ENCODE measurements at regions not wholly inside any gene's neighbourhood (a gene's known extent, or its start where the extent isn't known, plus 50 kb on each side); places are given as distances from the start of the nearest gene placed in this dataset.

DNA sequence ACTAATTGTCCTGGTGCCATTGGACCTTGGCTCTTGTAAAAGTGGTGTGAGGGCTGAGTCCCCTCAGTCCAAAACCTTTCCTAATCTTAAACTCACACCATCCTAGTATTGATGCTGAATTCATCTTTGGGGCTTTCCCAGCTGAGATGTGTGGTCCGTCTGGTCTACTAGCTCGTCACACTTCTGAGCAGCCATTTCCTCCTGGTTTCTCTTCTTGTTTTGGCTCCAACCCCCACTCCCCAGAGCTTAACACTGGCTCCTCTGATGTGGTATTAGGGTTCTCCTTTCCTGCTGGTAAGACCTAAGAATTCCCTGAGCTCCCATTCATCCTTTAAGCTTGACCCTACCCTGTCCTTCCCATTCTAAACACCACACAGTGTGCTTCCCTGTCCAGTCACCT is 900.6 kb downstream of the VRK1 start:
- DNase-seq (ENCODE audit: low spot score) = no peak
- no peaks in the 10 kb centered on the region for H3K4me1 Mint-ChIP-seq (ENCODE audit: unreplicated experiment)
- no peak overlapping the region for H3K4me3 Mint-ChIP-seq (ENCODE audit: unreplicated experiment)
- H3K27ac Mint-ChIP-seq (ENCODE audit: unreplicated experiment) = no peak overlapping the region
- no peaks in the 10 kb centered on the region for H3K9me3 Mint-ChIP-seq (ENCODE audit: unreplicated experiment)
- H3K36me3 Mint-ChIP-seq (ENCODE audit: low read depth, unreplicated experiment) = no peaks in the 10 kb centered on the region
- no peaks in the 10 kb centered on the region for H3K27me3 Mint-ChIP-seq (ENCODE audit: unreplicated experiment)
- TF ChIP-seq CTCF (IDR thresholded peaks at IDR 0.05; ENCODE audit: unreplicated experiment) = no peak

GRCh38 chr14:97699026-97699425 is 901.8 kb downstream of the VRK1 start:
- Mint-ChIP-seq H3K36me3 (ENCODE audit: low read depth, unreplicated experiment) (no peaks in the 10 kb centered on the region), H3K9me3 (ENCODE audit: unreplicated experiment) (no peaks in the 10 kb centered on the region), H3K4me3 (ENCODE audit: unreplicated experiment) (no peak overlapping the region), H3K27ac (ENCODE audit: unreplicated experiment) (no peak overlapping the region), H3K4me1 (ENCODE audit: unreplicated experiment) (no peaks in the 10 kb centered on the region), H3K27me3 (ENCODE audit: unreplicated experiment) (no peaks in the 10 kb centered on the region)
- no peak for DNase-seq (ENCODE audit: low spot score)
- no peak for TF ChIP-seq CTCF (IDR thresholded peaks at IDR 0.05; ENCODE audit: unreplicated experiment)

- DNase-seq (ENCODE audit: low spot score) = no peak
- H3K4me3 Mint-ChIP-seq (ENCODE audit: unreplicated experiment) = no peak overlapping the region
- peaks cover 4% of the 10 kb centered on the region for H3K36me3 Mint-ChIP-seq (ENCODE audit: low read depth, unreplicated experiment)
- H3K27me3 Mint-ChIP-seq (ENCODE audit: unreplicated experiment) = no peaks in the 10 kb centered on the region
- H3K27ac Mint-ChIP-seq (ENCODE audit: unreplicated experiment) = no peak overlapping the region
- TF ChIP-seq CTCF (IDR thresholded peaks at IDR 0.05; ENCODE audit: unreplicated experiment) = no peak
- H3K4me1 Mint-ChIP-seq (ENCODE audit: unreplicated experiment) = peaks cover 9% of the 10 kb centered on the region
- H3K9me3 Mint-ChIP-seq (ENCODE audit: unreplicated experiment) = no peaks in the 10 kb centered on the region
These were observed 906.0 kb downstream of the VRK1 start for GRCh38 chr14:97703006-97703760.

- Mint-ChIP-seq H3K9me3 (ENCODE audit: unreplicated experiment) (no peaks in the 10 kb centered on the region), H3K36me3 (ENCODE audit: low read depth, unreplicated experiment) (peaks cover 4% of the 10 kb centered on the region), H3K4me3 (ENCODE audit: unreplicated experiment) (no peak overlapping the region), H3K27me3 (ENCODE audit: unreplicated experiment) (no peaks in the 10 kb centered on the region), H3K27ac (ENCODE audit: unreplicated experiment) (no peak overlapping the region), H3K4me1 (ENCODE audit: unreplicated experiment) (peaks cover 9% of the 10 kb centered on the region)
- DNase-seq (ENCODE audit: low spot score) = no peak
- no peak for TF ChIP-seq CTCF (IDR thresholded peaks at IDR 0.05; ENCODE audit: unreplicated experiment)
These were observed 907.2 kb downstream of the VRK1 start for GRCh38 chr14:97704316-97704885.

GRCh38 chr14:97705107-97705506 is 907.9 kb downstream of the VRK1 start:
- H3K27ac Mint-ChIP-seq (ENCODE audit: unreplicated experiment) = no peak overlapping the region
- DNase-seq (ENCODE audit: low spot score) = no peak
- H3K9me3 Mint-ChIP-seq (ENCODE audit: unreplicated experiment) = no peaks in the 10 kb centered on the region
- no peaks in the 10 kb centered on the region for H3K27me3 Mint-ChIP-seq (ENCODE audit: unreplicated experiment)
- H3K36me3 Mint-ChIP-seq (ENCODE audit: low read depth, unreplicated experiment) = peaks cover 4% of the 10 kb centered on the region
- H3K4me1 Mint-ChIP-seq (ENCODE audit: unreplicated experiment) = peaks cover 9% of the 10 kb centered on the region
- TF ChIP-seq CTCF (IDR thresholded peaks at IDR 0.05; ENCODE audit: unreplicated experiment) = no peak
- H3K4me3 Mint-ChIP-seq (ENCODE audit: unreplicated experiment) = no peak overlapping the region
